ENCODE measurements at regions not wholly inside any gene's neighbourhood (a gene's known extent, or its start where the extent isn't known, plus 50 kb on each side); places are given as distances from the start of the nearest gene placed in this dataset.

DNA sequence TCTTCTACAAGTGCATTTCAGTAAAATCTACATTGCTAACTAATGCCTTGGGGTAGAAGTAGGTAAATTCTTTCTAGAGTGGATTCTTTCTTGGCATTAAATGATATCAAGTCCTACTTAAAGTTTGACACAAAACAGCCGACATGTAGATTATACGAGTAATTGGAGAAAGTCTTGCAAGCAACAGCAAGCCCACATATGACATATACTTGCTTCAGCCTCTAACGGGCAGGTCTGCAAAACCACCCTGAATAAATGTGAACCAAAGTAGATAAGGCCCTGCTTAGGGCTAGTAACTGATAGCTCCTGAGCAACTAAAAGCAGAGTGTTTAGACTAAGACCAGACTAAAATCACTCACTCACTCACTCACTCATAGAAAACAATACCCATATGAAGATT lies 203.2 kb downstream of the LTN1 start:
- no peak overlapping the region for H3K4me3 ChIP-seq (ENCODE audit: low read depth, low read length)
- TF ChIP-seq CTCF (IDR thresholded peaks at IDR 0.05; ENCODE audit: borderline replicate concordance, insufficient read depth, low read depth, low read length) = no peak

- TF ChIP-seq CTCF (IDR thresholded peaks at IDR 0.05; ENCODE audit: borderline replicate concordance, insufficient read depth, low read depth, low read length) = no peak
- H3K4me3 ChIP-seq (ENCODE audit: low read depth, low read length) = no peak overlapping the region
These were observed 204.6 kb downstream of the LTN1 start for GRCh38 chr21:28788030-28788429.

- no peak overlapping the region for H3K4me3 ChIP-seq (ENCODE audit: low read depth, low read length)
- no peak for TF ChIP-seq CTCF (IDR thresholded peaks at IDR 0.05; ENCODE audit: borderline replicate concordance, insufficient read depth, low read depth, low read length)
These were observed 209.0 kb downstream of the LTN1 start for GRCh38 chr21:28783641-28784185.

- no peak overlapping the region for H3K4me3 ChIP-seq (ENCODE audit: low read depth, low read length)
- TF ChIP-seq CTCF (IDR thresholded peaks at IDR 0.05; ENCODE audit: borderline replicate concordance, insufficient read depth, low read depth, low read length) = peak; percentile 34; the same call in 1 of the 2 replicates
These were observed 210.9 kb downstream of the LTN1 start for GRCh38 chr21:28781602-28782276.

DNA sequence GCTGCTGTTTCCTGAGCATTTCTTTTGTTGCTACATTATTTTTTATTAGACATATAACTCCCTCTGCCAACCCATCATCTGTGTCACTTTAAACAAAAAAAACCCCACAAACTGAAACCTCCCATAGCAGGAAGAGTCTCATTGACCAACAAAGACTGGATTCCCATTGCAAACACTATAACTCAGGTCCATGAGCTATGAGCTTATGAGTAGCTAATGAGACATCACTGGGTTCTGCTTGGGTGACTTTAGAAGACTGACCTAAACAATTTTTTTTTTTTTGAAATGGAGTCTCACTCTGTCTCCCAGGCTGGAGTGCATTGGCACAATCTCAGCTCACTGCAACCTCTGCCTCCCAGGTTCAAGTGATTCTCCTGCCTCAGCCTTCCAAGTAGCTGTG lies 212.8 kb downstream of the LTN1 start:
- TF ChIP-seq CTCF (IDR thresholded peaks at IDR 0.05; ENCODE audit: borderline replicate concordance, insufficient read depth, low read depth, low read length) = no peak
- no peak overlapping the region for H3K4me3 ChIP-seq (ENCODE audit: low read depth, low read length)

DNA sequence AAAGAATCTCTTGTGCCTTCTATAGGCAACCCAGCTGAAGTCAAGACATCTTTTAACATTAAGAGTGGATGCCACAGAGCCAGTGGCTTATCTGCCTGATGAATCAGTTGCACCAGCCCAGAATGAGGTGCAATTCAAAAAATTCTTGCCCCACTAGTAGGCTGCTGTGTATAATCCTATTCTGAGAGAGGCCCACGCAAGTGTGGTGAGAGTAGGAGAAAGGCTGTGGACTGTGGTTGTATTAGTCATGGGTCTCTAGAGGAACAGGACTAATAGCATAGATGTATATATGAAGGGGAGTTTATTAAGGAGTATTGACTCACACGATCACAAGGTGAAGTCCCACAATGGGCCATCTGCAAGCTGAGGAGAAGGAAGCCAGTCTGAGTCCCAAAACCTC lies 216.4 kb downstream of the LTN1 start:
- no peak overlapping the region for H3K4me3 ChIP-seq (ENCODE audit: low read depth, low read length)
- TF ChIP-seq CTCF (IDR thresholded peaks at IDR 0.05; ENCODE audit: borderline replicate concordance, insufficient read depth, low read depth, low read length) = no peak

GRCh38 chr21:28775071-28775470 lies 217.6 kb downstream of the LTN1 start:
- TF ChIP-seq CTCF (IDR thresholded peaks at IDR 0.05; ENCODE audit: borderline replicate concordance, insufficient read depth, low read depth, low read length) = no peak
- no peak overlapping the region for H3K4me3 ChIP-seq (ENCODE audit: low read depth, low read length)
